HG03039 (cell line): ENCODE measurements at regions not wholly inside any gene's neighbourhood (a gene's known extent, or its start where the extent isn't known, plus 50 kb on each side); places are given as distances from the start of the nearest gene placed in this dataset.
"Not testable (repeated sequence)": the region's sequence is repeated elsewhere in the genome, so short reads cannot be mapped to it uniquely, and the experiment has no call there.

Experiments
- ATAC-seq: cut with Tn5 transposase; IDR thresholded peaks from one replicate; pipeline ENCODE4 v1.9.1; 2021; ENCODE audit warnings: mild to moderate bottlenecking, moderate library complexity; ENCODE audit not compliant: unreplicated experiment

DNA sequence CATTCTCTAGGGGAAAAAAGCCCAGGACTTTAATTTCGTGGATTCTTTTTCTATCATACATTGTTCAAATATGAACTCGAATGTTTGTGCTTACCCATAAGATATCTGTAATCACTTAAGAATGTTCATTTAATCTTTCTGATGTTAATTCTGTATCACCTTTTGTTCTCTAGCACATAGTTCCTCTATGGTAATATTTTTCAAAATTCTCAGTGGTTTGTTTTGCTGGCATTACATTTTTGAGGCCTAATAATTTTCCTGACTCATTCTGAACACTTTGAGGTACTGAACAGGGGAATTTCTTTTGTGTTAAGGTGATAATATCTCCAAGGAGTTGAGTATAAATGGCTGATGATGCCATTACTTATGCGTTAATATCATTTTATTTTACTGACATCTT is 490.7 kb upstream of the PITX2 start:
- no peak for ATAC-seq

DNA sequence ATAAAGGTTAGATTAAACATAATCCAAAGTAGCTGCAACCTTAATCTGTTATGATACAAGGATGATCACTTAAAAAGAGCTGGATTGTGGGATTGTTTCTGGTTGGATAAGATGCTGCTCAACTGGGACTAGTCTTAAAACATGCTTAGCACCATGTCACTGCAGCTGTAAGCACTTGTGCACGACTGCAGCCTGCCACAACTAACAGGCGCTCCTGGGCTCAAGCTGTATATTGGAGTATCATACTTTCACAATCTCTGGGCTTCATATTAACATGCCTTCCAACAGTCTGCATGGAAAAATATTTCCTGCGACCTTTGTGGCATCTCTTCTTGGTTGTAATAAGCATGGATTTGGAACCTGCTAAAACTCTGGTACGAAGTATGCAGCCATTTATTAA is 493.0 kb upstream of the PITX2 start:
- ATAC-seq = no peak

DNA sequence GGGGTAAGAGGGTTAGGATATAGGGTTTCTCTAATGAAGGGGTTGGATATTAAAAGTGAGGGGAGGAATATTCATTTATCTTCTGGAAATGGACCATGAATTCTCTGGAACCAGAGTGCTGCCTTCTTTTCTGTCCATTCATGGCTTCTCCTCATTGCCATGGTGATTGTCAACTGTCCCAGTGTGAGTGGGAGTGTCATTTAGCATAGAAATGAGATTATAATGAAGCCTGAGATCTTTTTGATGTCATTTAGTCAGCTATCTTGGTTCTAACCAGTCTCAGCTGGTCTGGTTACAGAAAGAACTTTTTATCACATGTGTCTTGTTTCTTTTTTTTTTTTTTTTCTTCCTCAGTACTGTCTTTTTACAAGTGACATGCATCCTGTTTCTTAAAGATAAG is 497.3 kb upstream of the PITX2 start:
- no peak for ATAC-seq

DNA sequence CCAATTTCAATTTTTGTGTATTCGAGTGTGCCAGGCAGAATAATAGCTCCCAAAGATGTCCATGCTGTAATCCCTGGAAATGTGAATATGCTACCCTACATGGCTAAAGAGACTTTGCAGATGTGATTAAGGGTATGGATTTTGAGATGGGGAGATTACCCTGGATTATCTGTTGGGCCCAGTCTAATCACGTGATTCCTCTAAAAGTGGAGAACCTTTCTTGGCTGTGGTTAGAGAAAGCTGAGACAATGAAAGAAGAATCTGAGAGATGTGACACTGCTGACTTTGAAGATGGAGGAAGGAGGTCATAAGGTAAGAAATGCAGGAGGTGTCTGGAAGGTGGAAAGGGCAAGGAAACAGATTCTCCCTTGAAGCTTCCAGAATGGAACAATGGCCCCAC is 503.5 kb upstream of the PITX2 start:
- ATAC-seq = no peak

DNA sequence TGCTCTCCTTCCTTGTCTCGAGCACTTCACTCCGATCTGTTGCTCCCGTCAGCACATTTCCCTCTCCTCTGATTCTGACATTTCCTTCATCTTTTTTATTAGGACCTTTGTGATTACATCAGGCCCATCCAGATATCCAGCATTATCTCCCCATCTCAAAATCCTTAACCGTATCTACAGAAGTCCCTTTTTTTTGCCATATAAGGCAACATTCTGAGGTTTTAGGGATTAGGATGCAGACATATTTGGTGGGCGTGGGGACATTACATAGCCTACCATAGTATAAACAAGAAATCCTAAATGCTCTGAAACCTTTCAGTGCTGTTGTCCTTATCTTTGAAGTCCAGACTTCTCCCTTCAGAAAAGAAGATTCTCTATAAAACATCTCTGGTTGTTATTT is 505.0 kb upstream of the PITX2 start:
- no peak for ATAC-seq

DNA sequence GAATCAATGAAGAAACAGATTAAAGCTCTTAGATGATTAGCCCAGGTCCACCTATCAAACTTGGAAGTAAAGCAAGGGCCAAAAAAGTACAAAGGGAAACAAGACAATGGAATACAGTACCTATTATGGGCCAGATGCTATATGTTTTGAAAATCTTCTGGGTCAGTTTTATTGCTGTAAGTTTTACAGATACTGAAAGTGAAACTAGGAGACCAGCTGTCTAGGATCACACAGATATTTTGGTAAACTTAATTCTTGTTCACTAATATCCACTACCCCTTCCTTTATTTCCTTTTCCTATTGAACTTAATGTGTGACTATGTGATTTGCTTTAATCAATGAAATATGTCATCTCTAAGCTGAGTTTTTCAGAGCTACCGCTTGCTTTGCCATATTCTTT is 505.4 kb upstream of the PITX2 start:
- no peak for ATAC-seq

DNA sequence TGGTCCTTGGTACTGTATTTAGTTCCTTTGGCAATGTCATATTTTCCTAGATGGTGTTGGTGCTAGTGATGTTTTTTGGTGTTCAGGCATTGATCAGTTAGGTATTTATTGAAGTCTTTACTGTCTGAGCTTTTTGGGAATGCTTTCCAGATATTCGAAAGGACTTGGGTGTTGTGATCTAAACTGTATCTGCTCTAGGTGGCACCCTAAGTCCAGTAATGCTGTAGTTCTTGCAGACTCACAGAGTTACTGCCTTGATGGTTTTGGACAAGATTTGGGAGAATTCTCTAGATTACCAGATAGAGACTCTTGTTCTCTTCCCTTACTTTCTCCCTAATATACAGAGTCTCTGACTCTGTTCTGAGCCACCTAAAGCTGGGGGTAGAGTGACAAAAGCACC is 513.6 kb upstream of the PITX2 start:
- no peak for ATAC-seq

DNA sequence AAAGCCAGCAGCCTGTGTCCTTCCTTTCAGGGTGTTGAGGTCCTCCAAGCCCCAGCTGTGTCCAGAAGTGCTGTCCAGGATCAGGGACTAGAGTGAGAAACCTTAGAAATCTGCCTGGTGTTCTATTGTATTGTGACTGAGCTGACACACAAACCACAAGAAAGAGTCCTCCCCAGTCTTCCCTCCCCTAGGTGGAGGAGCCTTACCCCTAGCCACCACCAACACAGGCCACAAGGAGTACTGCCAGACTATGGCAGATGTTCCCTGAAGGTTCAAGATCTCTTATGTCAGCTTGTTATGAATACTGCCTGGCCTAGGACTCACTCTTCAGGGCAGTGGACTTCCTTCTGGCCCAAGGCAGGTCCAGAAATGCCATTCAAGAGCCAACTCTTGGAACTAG is 514.1 kb upstream of the PITX2 start:
- no peak for ATAC-seq

DNA sequence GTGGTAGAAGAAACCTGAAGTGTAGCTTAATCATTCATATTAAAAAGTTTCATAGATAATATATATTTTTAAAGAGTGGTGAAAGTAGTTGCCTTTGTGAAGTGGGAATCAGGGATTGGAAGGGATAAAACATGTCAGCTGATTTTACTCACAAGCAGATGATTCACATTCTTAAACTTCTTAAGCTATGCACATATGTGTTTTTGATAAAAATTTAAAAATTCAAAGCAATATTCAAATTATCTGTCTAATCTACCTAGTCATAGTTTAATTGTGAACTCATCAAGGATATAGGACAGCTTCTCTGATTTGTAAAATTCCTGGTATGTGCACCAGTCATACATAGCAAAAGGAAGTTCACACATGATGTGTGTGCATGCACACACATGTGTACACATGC is 520.6 kb upstream of the PITX2 start:
- no peak for ATAC-seq

DNA sequence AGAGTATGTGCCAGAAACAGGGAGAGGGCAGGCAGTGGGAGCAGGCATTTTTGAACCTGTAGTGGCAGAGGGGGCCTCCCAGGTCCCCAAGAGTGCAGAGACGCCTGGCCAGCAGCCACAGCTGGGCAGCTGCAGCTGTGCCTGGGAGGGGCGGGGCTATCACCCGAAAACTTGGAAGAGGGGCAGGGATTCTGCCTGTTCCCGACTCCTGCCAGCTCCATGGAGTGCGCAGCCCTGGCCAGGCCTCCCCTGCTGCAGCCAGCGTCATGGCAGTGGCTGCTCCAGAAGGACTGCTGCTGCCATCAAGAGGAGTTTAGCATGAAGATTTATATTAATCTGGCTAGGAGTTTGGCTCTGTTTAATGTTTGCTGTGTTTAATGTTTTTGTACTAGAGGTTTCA is 532.1 kb upstream of the PITX2 start:
- no peak for ATAC-seq

DNA sequence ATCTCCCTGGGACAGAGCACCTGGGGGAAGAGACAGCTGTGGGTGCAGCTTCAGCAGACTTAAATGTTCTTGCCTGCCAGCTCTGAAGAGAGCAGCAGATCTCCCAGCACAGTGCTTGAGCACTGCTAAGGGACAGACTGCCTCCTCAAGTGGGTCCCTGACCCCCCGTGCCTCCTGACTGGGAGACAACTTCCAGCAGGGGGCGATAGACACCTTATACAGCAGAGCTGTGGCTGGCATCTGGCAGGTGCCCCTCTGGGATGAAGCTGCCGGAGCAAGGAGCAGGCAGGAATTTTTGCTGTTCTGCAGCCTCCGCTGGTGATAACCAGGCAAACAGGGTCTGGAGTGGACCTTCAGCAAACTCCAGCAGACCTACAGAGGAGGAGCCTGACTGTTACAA is 541.7 kb upstream of the PITX2 start:
- not testable (repeated sequence) for ATAC-seq

DNA sequence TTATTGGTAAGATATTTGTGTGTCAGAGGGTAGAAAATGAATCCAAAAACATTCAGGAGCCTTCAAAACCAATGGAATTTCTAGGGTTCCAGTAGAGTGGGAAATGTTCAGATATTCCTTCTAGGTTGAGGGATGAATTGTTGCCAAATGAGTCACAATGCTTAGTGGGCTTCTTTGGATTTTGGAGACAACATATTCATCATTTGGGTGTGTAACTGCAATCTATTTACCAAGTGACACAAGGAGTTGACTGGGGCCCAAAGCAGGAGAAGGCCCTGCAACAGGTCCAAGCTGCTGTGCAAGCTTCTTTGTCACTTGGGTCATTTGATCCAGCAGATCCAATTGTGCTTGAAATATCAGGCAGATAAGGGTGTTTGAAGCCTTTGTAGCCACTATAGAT is 551.5 kb upstream of the PITX2 start:
- no peak for ATAC-seq

DNA sequence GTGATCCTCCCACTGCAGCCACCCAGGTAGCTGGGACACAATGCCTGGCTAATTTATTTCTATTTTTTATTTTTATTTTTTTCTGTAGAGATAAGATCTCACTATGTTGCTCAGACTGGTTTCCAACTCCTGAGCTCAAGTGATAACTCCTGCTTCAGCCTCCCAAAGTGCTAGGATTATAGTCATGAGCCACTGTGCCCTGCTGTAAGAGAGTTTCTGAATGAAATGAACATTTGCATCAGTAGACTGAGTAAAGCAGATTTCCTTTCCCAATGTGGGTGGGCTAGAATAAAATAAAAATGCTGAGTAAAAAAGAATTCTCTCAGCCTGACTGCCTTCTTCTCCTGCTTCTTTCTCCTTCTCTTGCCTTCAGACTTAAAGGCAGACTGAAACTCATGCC is 555.4 kb upstream of the PITX2 start:
- no peak for ATAC-seq

DNA sequence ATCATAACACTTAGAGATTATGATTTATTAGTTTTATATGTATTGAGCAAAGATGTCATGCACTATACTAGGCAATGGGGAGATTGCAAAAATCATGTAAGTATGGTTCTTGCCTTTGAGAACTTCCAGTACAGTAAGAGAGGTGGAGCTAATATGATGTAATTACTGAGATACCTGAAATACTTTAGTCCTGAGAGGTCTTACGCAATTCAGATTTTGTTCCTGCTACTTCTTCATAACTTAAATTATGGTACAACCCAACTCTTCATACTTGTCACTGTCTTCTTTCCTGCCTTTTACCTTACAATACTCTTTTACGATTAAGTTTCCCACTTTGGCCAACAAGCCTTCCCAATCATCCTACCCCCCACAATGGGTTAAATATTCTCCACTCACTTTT is 564.2 kb upstream of the PITX2 start:
- ATAC-seq = no peak

DNA sequence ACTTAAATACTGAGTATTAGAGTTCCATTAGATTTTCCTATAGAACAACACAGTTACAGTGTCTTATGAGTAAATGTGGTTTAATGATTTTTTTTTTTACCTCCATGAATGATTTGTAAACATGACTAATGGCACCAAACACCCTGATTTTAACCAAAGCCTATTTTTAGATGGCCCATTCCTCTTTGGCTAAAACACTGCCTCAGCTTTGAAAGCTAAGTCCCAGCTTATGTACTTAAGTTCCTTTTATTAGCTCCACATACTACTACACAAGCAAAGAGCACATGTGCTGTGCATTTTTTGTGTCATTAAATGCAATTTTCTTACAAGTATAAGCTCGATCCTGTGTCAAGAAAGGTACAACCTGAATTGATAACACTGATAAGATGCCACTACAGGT is 575.6 kb upstream of the PITX2 start:
- ATAC-seq = no peak

DNA sequence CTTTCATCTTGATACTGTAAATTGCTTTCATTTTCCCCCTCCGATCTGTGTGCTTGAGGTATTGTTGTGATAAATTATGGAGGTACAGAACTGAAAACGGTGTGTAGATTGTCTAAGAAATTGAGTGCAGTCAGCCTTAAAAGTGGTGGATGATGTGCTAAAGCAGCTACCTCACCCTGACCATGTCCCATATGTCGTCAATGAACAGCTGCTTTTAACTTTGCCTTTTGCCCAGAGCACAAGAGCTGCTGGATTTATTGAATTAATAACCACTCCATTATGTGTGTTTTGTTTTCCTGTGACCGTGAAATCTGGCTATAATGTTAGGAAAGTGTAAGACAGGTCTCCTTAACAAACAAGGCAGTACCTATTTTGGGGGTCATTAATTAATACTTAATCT is 581.9 kb upstream of the PITX2 start:
- ATAC-seq = no peak

DNA sequence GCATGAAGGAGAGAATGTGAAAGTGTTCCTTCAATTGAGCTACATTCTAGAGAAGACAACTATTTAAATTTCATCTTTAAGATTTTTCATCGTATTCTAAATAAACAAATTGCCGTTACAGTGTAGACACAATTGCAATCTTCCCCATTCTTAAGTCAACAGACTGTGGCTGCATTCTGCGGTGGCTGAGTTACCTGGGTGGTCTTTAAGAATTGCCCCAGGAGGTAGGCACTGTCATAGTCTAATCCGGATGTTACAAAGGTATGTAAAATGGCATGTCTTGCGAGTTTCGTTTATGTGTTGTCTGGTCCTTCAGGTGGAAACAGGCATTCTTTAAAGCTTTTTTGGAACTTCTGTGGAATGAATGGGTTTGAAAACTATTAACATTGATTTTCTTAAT is 586.1 kb upstream of the PITX2 start:
- ATAC-seq = no peak

DNA sequence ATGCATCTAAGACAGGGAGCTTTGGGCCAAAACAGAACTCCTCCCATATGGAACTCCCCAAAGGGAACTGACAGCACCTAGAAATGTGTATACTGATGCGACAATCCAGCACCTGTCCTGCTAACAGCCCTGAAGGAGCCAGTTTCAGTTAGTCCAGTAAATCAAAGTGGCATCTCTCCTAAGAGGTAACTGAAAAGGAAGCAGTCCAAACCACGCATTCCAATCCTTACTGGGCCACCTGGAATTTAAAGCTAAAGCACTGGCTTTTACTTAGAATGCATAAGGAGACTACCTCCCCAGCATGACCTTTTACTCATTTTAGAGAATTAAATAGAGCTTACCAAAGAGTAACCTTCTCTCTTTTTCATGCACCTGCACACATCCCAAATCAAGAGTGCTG is 586.8 kb upstream of the PITX2 start:
- ATAC-seq = no peak

DNA sequence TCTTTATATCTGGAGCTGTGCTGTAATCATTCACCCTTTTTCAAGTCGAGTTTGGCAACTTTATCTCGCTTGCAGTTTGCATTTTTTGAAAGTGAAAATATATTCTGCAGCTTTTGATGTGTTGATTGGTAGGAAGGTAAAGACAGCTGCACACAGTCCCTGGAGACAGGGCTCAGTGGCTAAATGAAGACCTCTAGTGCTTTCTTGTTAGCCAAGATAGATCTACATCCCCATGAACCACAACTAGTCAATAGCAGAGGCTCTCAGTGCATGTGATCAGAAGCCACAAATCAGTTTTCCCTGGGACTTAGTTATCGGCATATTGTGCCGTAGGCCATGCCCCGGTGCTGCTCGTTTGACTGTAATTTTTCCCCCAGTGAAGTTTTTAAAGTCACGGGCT is 587.7 kb upstream of the PITX2 start:
- no peak for ATAC-seq

DNA sequence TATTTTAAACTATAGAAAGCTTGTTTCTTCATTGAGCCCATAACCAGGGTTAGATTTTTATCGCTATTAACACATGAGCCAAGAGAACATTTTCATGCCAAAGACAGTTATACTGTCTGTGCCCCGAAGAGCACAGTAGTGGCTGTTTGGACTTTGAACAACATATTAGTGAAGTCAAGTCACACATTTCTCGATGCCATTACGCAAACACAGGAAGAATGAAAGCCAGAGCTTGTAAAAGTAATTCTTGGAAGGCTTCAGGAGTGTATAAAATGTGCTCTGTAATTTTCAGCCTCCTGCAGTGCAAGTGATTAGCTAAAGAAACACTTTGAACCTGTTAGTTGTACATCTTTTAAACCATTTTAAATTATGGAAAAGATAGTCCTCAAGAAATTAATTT is 590.7 kb upstream of the PITX2 start:
- ATAC-seq = no peak

DNA sequence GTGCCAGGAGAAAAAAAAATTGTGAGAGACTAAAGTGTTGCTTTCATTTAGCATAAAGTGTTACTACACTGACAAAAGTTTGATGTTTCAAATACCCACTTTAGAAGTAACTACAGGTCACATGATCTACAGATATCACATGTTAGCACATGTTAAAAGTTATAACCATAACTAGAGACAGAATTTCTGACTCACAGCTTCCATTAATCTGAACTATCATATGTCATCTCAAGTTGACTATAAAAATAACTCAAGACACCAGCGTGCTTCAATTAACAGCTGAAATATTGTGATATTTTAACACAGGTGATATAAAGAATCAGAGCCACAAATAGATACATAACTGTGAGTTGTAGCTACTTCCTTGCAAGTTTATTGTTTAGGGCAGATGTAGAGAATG is 591.5 kb upstream of the PITX2 start:
- ATAC-seq = no peak

DNA sequence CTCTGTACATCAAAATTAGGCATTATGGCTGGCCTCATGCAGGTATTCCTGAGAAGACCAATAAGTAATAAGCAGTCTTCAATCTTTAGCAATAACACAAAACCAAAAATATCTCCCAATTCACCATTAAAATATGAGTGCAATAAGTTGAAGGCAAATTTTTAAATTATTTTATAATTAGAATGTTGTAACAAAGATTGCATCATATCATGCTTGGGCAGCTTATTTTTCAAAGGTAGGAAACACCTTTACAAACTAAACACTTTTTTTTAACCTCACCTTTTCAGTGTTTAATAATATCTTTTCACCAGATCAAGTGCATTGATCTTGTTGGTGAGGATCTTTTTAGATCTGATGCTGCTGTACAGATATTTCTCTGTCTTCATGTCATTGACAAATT is 592.9 kb upstream of the PITX2 start:
- ATAC-seq = no peak

DNA sequence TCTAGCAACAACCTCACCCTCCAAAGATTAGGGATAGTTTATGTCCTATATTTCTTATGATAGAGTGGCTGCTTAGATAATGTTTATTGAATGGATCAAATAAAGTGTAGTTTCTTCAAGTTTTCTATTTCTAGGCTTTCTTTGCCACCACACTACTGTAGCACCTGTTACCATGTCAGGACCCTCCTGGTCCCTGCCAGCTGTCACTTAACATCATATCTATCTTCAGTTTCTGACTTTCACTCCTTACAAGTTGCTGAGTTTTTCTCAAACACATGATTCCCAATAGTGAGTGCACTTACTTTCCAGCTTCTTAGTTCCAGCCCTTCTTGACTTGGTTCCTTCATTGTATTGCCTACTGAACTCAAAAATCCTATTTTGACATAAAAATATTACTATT is 593.9 kb upstream of the PITX2 start:
- ATAC-seq = no peak

DNA sequence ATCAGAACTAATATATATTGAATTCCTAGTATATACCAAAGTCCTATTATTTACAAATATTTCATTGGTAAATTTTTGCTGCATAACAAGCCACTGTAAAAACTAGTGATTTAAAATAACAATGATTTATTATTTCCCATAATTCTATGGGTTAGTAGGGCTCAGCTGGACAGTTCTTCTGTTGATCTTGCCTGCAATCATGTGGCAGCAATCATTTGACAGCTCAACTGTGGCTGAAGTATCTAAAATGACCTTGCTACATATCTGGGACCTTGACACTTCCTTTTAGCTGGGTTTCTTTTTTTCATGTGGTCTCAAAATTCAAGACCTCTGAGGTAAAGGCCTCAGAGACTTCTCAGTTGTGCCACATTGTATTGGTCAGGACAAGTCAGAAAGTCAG is 598.5 kb upstream of the PITX2 start:
- ATAC-seq = no peak
